Upper lobe of left lung (tissue), 6 donors: ENCODE measurements at regions not wholly inside any gene's neighbourhood (a gene's known extent, or its start where the extent isn't known, plus 50 kb on each side); places are given as distances from the start of the nearest gene placed in this dataset.

Experiments
- ATAC-seq, 2 donors: fragments of 200-7000 bp; cut with Tn5 transposase; one replicate each; pipeline ENCODE4 v1.9.1; 2022; ENCODE audit warnings: mild to moderate bottlenecking in 2 of 2, moderate library complexity in 2 of 2; ENCODE audit not compliant: low FRiP score in 2 of 2
- DNase-seq, 2 donors: peaks; one replicate each; pipeline ENCODE4 v3.0.0-alpha.2; 2019 to 2020
- H3K27ac ChIP-seq, 4 donors: fragments of 200-600 bp; sonication (generic); one replicate each; pipeline ENCODE4 v1.5.1; 2016 to 2019
- H3K27me3 ChIP-seq, 4 donors: fragments of 200-600 bp; sonication (generic); one replicate each; pipeline ENCODE4 v1.5.1; 2017 to 2019
- H3K36me3 ChIP-seq, 4 donors: fragments of 200-600 bp; sonication (generic); one replicate each; pipeline ENCODE4 v1.5.1; 2016 to 2019
- H3K4me1 ChIP-seq, 4 donors: fragments of 200-600 bp; sonication (generic); one replicate each; pipeline ENCODE4 v1.5.1; 2018 to 2019
- H3K4me3 ChIP-seq, 4 donors: fragments of 200-600 bp; sonication (generic); one replicate each; pipeline ENCODE4 v1.5.1; 2017 to 2019; ENCODE audit warnings: mild to moderate bottlenecking in 2 of 4, moderate library complexity in 1 of 4
- H3K9me3 ChIP-seq, 4 donors: fragments of 200-600 bp; sonication (generic); one replicate each; pipeline ENCODE4 v1.5.1; 2018 to 2019
- EP300 ChIP-seq, 4 donors: sonication (generic); formaldehyde crosslinking; IDR thresholded peaks; one replicate each; pipeline ENCODE4 v1.5.1; 2017; ENCODE audit warnings: antibody characterized with exemption in 4 of 4, control low read depth in 2 of 4
- POLR2A ChIP-seq, 4 donors: fragments of 450-650 bp; IDR thresholded peaks; one replicate each; pipeline ENCODE4 v1.5.1; 2016 to 2017; ENCODE audit warnings: antibody characterized with exemption in 4 of 4, mild to moderate bottlenecking in 2 of 4
- POLR2AphosphoS5 ChIP-seq, 2 donors: sonication (generic); formaldehyde crosslinking; IDR thresholded peaks; one replicate each; pipeline ENCODE4 v1.5.1; 2017; ENCODE audit warnings: antibody characterized with exemption in 2 of 2
- WGBS, 2 donors: methylation state at CpG; one replicate each; pipeline ENCODE4 v1.1.5; 2017 to 2018; 5-methylcytosine and 5-hydroxymethylcytosine counted together
- TF ChIP-seq, protein P1 (sequence below), 6 experiments: fragments of 450-650 bp in 4 of 6; fragments of 200-600 bp in 2 of 6; sonication (generic) in 2 of 6; IDR thresholded peaks; one replicate each; pipeline ENCODE4 v1.5.1; 2016 to 2019; ENCODE audit warnings: antibody characterized with exemption in 6 of 6
- donor health status: DM: no; HTN: no; CAD: no; lungs with moderate emphysema.
- donor health status: DM: no; HTN: yes; CAD: no; lungs with severe emphysema.

DNA sequence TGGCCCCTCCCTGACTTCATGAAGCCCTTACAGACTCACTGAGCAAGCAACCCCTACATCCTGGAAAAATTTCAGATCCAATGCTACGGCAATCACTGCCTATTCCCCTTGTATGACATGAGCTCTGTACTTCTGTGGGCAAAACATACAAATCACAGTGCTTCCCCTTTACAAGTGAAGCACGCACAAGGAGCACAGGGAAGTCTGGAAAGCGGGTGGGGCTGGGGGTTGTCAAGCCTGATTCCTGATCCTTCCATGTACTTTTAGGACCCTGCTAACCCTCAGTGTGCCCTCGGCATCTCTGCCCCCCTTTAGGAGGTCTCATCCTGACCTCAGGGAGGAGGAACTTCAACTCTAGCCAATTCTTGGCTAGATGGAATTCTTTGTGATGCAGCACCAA is 405.7 kb upstream of the POU3F1 start:
- 55 to 65% methylated on average over 4 of the region's 4 CpGs for WGBS, 2 donors

DNA sequence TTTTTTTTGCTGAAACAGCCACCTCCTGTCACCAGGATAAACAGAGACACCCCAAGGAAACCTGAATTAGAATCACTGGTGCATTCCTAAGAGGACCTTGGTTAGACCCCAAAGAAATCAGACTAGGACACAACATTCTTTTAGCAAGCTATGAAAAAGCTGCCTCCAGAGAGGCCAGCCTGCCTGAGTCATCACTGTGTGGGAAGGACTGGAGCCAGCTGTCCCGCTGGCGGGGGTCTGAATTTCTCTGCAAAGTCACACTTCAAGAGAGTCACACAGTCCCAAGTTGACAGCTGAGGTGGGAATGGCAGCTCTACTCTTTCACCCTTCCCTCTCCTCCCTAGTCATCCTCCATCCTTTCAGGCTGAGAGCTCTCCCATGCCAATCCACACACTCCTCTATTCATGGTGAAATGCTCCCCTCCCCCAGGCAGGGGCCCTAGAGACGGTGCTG is 405.0 kb upstream of the POU3F1 start:
- Histone ChIP-seq H3K4me1 (peaks cover 0 to 5% (median 0%) of the 10 kb centered on the region in 4 donors), H3K9me3 (no peaks in the 10 kb centered on the region), H3K36me3 (no peaks in the 10 kb centered on the region), H3K27ac (no peak overlapping the region), H3K4me3 (no peak overlapping the region), H3K27me3 (no peaks in the 10 kb centered on the region)
- peak in 1 of 2 donors; percentile 72 for ATAC-seq
- 42 to 43% methylated on average over 3 of the region's 3 CpGs for WGBS, 2 donors
- TF ChIP-seq POLR2A (IDR thresholded peaks at IDR 0.05) (no peak), POLR2AphosphoS5 (IDR thresholded peaks at IDR 0.05) (peak in 1 of 2 donors; percentile 17)
- no peak for DNase-seq

More for the DNA sequence above, 405.7 kb upstream of the POU3F1 start:
- Histone ChIP-seq H3K27ac (no peak overlapping the region), H3K27me3 (no peaks in the 10 kb centered on the region), H3K36me3 (no peaks in the 10 kb centered on the region), H3K4me1 (peaks cover 0 to 5% (median 0%) of the 10 kb centered on the region in 4 donors), H3K4me3 (no peak overlapping the region), H3K9me3 (no peaks in the 10 kb centered on the region)
- TF ChIP-seq POLR2AphosphoS5 (IDR thresholded peaks at IDR 0.05), result no peak
- ATAC-seq (no peak), DNase-seq (no peak)

DNA sequence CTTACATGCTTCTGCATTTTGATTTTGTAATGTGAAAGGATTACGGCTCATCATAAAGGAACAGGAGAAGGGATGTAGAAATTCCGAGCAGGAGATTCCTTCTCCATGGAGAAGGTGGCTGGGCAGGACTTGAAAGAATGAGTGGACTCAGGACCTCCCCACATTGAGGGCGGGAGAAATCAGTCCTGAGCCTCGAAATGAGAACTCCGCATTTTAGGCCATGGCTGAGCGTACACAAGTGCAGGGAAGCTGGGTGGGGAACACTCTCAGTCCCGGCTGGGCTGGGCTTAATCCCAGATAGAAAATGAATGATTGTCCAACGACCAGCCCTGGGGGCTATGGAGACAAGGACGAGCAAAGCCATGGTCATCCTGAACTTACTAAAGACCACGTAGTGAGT is 402.3 kb upstream of the POU3F1 start:
- no peak for ATAC-seq
- H3K4me1 ChIP-seq, result no peaks in the 10 kb centered on the region
- no peaks in the 10 kb centered on the region for H3K9me3 ChIP-seq
- no peak for TF ChIP-seq POLR2AphosphoS5 (IDR thresholded peaks at IDR 0.05)
- no peak for TF ChIP-seq EP300 (IDR thresholded peaks at IDR 0.05)
- no peak for TF ChIP-seq POLR2A (IDR thresholded peaks at IDR 0.05)
- TF ChIP-seq, protein P1, sequence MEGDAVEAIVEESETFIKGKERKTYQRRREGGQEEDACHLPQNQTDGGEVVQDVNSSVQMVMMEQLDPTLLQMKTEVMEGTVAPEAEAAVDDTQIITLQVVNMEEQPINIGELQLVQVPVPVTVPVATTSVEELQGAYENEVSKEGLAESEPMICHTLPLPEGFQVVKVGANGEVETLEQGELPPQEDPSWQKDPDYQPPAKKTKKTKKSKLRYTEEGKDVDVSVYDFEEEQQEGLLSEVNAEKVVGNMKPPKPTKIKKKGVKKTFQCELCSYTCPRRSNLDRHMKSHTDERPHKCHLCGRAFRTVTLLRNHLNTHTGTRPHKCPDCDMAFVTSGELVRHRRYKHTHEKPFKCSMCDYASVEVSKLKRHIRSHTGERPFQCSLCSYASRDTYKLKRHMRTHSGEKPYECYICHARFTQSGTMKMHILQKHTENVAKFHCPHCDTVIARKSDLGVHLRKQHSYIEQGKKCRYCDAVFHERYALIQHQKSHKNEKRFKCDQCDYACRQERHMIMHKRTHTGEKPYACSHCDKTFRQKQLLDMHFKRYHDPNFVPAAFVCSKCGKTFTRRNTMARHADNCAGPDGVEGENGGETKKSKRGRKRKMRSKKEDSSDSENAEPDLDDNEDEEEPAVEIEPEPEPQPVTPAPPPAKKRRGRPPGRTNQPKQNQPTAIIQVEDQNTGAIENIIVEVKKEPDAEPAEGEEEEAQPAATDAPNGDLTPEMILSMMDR (IDR thresholded peaks at IDR 0.05), result no peak
- no peak for DNase-seq
- no peak overlapping the region for H3K4me3 ChIP-seq
- H3K36me3 ChIP-seq, result no peaks in the 10 kb centered on the region
- H3K27me3 ChIP-seq, result no peaks in the 10 kb centered on the region
- 80% methylated on average over 10 of the region's 10 CpGs for WGBS, 2 donors
- H3K27ac ChIP-seq, result no peak overlapping the region

DNA sequence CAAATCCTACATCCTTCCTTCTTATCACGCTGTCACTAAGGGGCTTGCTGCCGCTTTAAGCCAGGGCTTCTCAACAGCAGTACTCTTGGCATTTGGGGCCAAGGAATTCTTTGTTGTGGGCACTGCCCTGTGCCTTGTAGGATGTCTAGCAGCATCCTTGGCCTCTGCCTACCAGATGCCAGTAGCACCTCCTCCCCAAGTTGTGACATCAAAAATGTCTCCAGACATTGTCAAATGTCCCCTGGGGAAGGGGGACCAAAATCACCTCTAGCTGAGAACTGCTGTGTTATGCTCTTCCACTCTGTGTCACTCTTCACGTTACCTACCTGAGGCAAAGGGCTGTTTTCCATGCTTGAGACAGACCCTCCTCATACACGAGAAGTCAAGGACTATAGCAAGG is 400.3 kb upstream of the POU3F1 start:
- no peaks in the 10 kb centered on the region for H3K27me3 ChIP-seq
- ATAC-seq (no peak), DNase-seq (no peak)
- 87 to 88% methylated on average over 4 of the region's 4 CpGs for WGBS, 2 donors
- H3K9me3 ChIP-seq, result no peaks in the 10 kb centered on the region
- H3K36me3 ChIP-seq, result no peaks in the 10 kb centered on the region
- no peak overlapping the region for H3K4me3 ChIP-seq
- no peak overlapping the region for H3K27ac ChIP-seq
- no peaks in the 10 kb centered on the region for H3K4me1 ChIP-seq
- TF ChIP-seq EP300 (IDR thresholded peaks at IDR 0.05) (no peak), POLR2A (IDR thresholded peaks at IDR 0.05) (no peak), POLR2AphosphoS5 (IDR thresholded peaks at IDR 0.05) (no peak)
- TF ChIP-seq, protein P1 (IDR thresholded peaks at IDR 0.05), result no peak

DNA sequence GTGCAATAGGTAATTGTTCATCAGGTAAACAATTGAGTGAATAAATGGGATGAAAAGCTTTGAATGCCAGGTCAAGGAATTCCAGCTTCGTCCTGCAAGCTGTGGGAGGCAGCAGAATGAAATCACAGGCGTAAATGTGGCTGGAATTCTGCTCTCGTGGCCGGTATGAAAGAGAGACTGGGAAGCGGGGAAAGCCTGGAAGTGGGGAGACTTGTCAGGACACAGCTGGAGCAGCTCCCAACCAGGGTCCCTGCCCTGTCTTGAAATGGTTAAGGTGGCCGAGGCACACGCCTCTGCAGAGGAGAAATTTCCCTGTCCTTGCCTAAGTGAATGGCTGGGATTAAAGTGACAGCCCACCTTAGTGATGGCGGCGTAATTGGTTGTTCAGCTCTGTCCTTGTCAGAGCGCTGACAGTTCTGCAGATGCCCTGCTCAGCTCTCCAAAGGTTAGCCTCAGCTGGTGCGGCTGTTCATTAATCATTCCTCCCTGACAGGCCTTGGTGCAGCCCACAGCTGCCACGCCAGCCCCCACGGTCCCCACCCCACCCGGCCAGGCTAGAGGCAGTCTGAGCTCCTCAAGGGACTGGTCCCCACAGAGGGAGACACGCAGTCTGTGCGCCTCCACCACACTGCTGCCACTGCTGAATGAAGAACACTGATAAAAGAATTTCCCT is 398.3 kb upstream of the POU3F1 start:
- Histone ChIP-seq H3K27me3 (no peaks in the 10 kb centered on the region), H3K36me3 (no peaks in the 10 kb centered on the region), H3K4me1 (no peaks in the 10 kb centered on the region), H3K4me3 (no peak overlapping the region), H3K9me3 (peaks cover 0 to 7% (median 1%) of the 10 kb centered on the region in 4 donors), H3K27ac (no peak overlapping the region)
- ATAC-seq (no peak), DNase-seq (peak in 1 of 2 donors; percentile 46)
- no peak for TF ChIP-seq EP300 (IDR thresholded peaks at IDR 0.05)
- TF ChIP-seq, protein P1 (IDR thresholded peaks at IDR 0.05), result no peak
- no peak for TF ChIP-seq POLR2A (IDR thresholded peaks at IDR 0.05)
- no peak for TF ChIP-seq POLR2AphosphoS5 (IDR thresholded peaks at IDR 0.05)
- 53 to 69% methylated on average over 11 to 16 of the region's 16 CpGs for WGBS, 2 donors

GRCh38 chr1:38444311-38444710 is 397.7 kb upstream of the POU3F1 start:
- no peak for ATAC-seq
- Histone ChIP-seq H3K4me1 (no peaks in the 10 kb centered on the region), H3K27me3 (no peaks in the 10 kb centered on the region), H3K36me3 (no peaks in the 10 kb centered on the region), H3K9me3 (peaks cover 0 to 7% (median 1%) of the 10 kb centered on the region in 4 donors), H3K4me3 (no peak overlapping the region), H3K27ac (no peak overlapping the region)
- no peak for DNase-seq
- TF ChIP-seq, protein P1 (IDR thresholded peaks at IDR 0.05), result no peak
- no peak for TF ChIP-seq POLR2A (IDR thresholded peaks at IDR 0.05)
- no peak for TF ChIP-seq EP300 (IDR thresholded peaks at IDR 0.05)
- TF ChIP-seq POLR2AphosphoS5 (IDR thresholded peaks at IDR 0.05), result no peak
- WGBS, 2 donors, result 58 to 59% methylated on average over 4 of the region's 4 CpGs
